ENCODE measurements at regions not wholly inside any gene's neighbourhood (a gene's known extent, or its start where the extent isn't known, plus 50 kb on each side); places are given as distances from the start of the nearest gene placed in this dataset.

DNA sequence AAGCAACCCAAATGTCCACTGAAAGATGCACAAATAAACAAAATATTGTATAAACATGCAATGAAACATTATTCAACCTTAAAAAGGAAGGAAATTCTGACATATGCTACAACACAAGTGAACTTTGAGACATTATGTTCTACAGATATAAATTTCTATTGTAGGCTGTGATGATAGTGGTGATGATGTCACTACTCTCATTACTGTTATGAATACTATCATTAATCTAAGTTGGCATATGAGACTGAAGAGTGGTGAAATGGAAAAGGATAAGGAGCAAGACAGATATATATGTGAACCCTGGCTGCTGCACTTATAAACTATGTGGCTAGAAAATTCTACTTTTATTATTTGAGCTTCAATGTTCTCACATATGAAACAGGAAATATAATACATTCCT lies 360.2 kb downstream of the TFAP2A start:
- TF ChIP-seq RAD21 (IDR thresholded peaks at IDR 0.05; ENCODE audit: low read length), result no peak
- no peak for TF ChIP-seq CEBPB (IDR thresholded peaks at IDR 0.05; ENCODE audit: low read depth, low read length)
- TF ChIP-seq ELK1 (IDR thresholded peaks at IDR 0.05; ENCODE audit: borderline replicate concordance, low read depth, low read length), result no peak
- no peak for TF ChIP-seq POLR2A (IDR thresholded peaks at IDR 0.05; ENCODE audit: low read depth, low read length)
- no peak for TF ChIP-seq CTCF (conservative IDR thresholded peaks at IDR 0.05; ENCODE audit: low read depth, low read length)
